ENCODE measurements at regions not wholly inside any gene's neighbourhood (a gene's known extent, or its start where the extent isn't known, plus 50 kb on each side); places are given as distances from the start of the nearest gene placed in this dataset.

GRCh38 chr16:49918257-49918656 is 62.3 kb upstream of the ZNF423 start:
- POLR2A ChIA-PET, result no interaction called here
- no peak for DNase-seq (ENCODE audit: low read depth)
- no peaks in the 10 kb centered on the region for H3K36me3 ChIP-seq (ENCODE audit: control insufficient read depth, insufficient read depth, low read length)
- no peak overlapping the region for H3K4me3 ChIP-seq (ENCODE audit: low read depth, low read length)
- CTCF ChIA-PET, result interaction anchor here (1.3 kb wide), 2 partner anchors 27 to 39 kb away, joined by 3 read pairs; no protein-coding TSS in a partner anchor
- no peak for TF ChIP-seq CTCF (IDR thresholded peaks at IDR 0.05; ENCODE audit: insufficient read depth, low read depth, low read length)
- H3K27me3 ChIP-seq (ENCODE audit: control insufficient read depth, insufficient read depth, low read length), result no peaks in the 10 kb centered on the region

- Histone ChIP-seq H3K36me3 (ENCODE audit: control insufficient read depth, insufficient read depth, low read length) (no peaks in the 10 kb centered on the region), H3K27me3 (ENCODE audit: control insufficient read depth, insufficient read depth, low read length) (no peaks in the 10 kb centered on the region), H3K4me3 (ENCODE audit: low read depth, low read length) (no peak overlapping the region)
- ChIA-PET POLR2A (no interaction called here), CTCF (interaction anchor here (0.6 to 1.6 kb wide), 3 partner anchors 11 to 511 kb away, joined by 3 to 4 read pairs (median 4); no protein-coding TSS in a partner anchor)
- no peak for TF ChIP-seq CTCF (IDR thresholded peaks at IDR 0.05; ENCODE audit: insufficient read depth, low read depth, low read length)
- DNase-seq (ENCODE audit: low read depth), result no peak
Measured at GRCh38 chr16:49919327-49919726, 63.4 kb upstream of the ZNF423 start.

- ChIA-PET POLR2A (no interaction called here), CTCF (interaction anchor here (1.1 to 3.2 kb wide), 4 partner anchors 16 to 512 kb away, joined by 3 to 24 read pairs (median 4); no protein-coding TSS in a partner anchor)
- DNase-seq (ENCODE audit: low read depth), result no peak
Measured at GRCh38 chr16:49920397-49920796, 64.5 kb upstream of the ZNF423 start.

GRCh38 chr16:49921106-49921505 is 65.2 kb upstream of the ZNF423 start:
- DNase-seq (ENCODE audit: low read depth), result no peak
- Histone ChIP-seq H3K4me3 (ENCODE audit: low read depth, low read length) (no peak overlapping the region), H3K36me3 (ENCODE audit: control insufficient read depth, insufficient read depth, low read length) (no peaks in the 10 kb centered on the region), H3K27me3 (ENCODE audit: control insufficient read depth, insufficient read depth, low read length) (no peaks in the 10 kb centered on the region)
- ChIA-PET CTCF (interaction anchor here (0.8 to 3.2 kb wide), 7 partner anchors 9 to 512 kb away, joined by 3 to 24 read pairs (median 5); no protein-coding TSS in a partner anchor), POLR2A (no interaction called here)
- TF ChIP-seq CTCF (IDR thresholded peaks at IDR 0.05; ENCODE audit: insufficient read depth, low read depth, low read length), result no peak

More at GRCh38 chr16:49920397-49920796, 64.5 kb upstream of the ZNF423 start:
- Histone ChIP-seq H3K4me3 (ENCODE audit: low read depth, low read length) (no peak overlapping the region), H3K27me3 (ENCODE audit: control insufficient read depth, insufficient read depth, low read length) (no peaks in the 10 kb centered on the region), H3K36me3 (ENCODE audit: control insufficient read depth, insufficient read depth, low read length) (no peaks in the 10 kb centered on the region)
- TF ChIP-seq CTCF (IDR thresholded peaks at IDR 0.05; ENCODE audit: insufficient read depth, low read depth, low read length), result no peak

- Histone ChIP-seq H3K27me3 (ENCODE audit: control insufficient read depth, insufficient read depth, low read length) (no peaks in the 10 kb centered on the region), H3K4me3 (ENCODE audit: low read depth, low read length) (no peak overlapping the region), H3K36me3 (ENCODE audit: control insufficient read depth, insufficient read depth, low read length) (no peaks in the 10 kb centered on the region)
- CTCF ChIA-PET, result interaction anchor here (0.9 to 3.2 kb wide), 11 partner anchors 10 to 520 kb away, joined by 3 to 24 read pairs (median 5); no protein-coding TSS in a partner anchor
- POLR2A ChIA-PET, result no interaction called here
- DNase-seq (ENCODE audit: low read depth), result no peak
- peak; percentile 58 for TF ChIP-seq CTCF (IDR thresholded peaks at IDR 0.05; ENCODE audit: insufficient read depth, low read depth, low read length)
Measured at GRCh38 chr16:49921791-49922456, 66.0 kb upstream of the ZNF423 start.

Data from BJ (cell line).